Activated CD8-positive, alpha-beta T cell treated with anti-CD3 and anti-CD28 coated beads, Interleukin-2, amount 10 ng/mL, durations not matched to agents 7 days and 5 days (primary cell): ENCODE measurements at regions not wholly inside any gene's neighbourhood (a gene's known extent, or its start where the extent isn't known, plus 50 kb on each side); places are given as distances from the start of the nearest gene placed in this dataset.

Experiments used
- ATAC-seq: fragments of 150-1000 bp; cut with Tn5 transposase; one replicate; pipeline ENCODE4 v1.10.0; 2021; ENCODE audit warnings: moderate library complexity
- CTCF ChIA-PET: fragments of 350-600 bp; sonication (Branson Sonifier 250); formaldehyde crosslinking; loops from one replicate; lab custom pipeline; 2021; ENCODE audit warnings: antibody characterized with exemption; lab: Charles Lee
- POLR2A ChIA-PET: fragments of 350-600 bp; sonication (Branson Sonifier 250); formaldehyde crosslinking; loops from one replicate; lab custom pipeline; 2021; ENCODE audit warnings: antibody characterized with exemption; lab: Charles Lee
- DNase-seq: peaks from one replicate; pipeline ENCODE4 v3.0.0-alpha.2; 2020
- H3K27ac Mint-ChIP-seq: one replicate; pipeline ENCODE4 v1.8.0; 2021; ENCODE audit warnings: mild to moderate bottlenecking, mixed read lengths
- H3K27me3 Mint-ChIP-seq: one replicate; pipeline ENCODE4 v1.8.0; 2021; ENCODE audit warnings: low read depth, mixed read lengths
- H3K36me3 Mint-ChIP-seq: one replicate; pipeline ENCODE4 v1.8.0; 2021; ENCODE audit warnings: low read depth, mixed read lengths
- H3K4me1 Mint-ChIP-seq: one replicate; pipeline ENCODE4 v1.8.0; 2021; ENCODE audit warnings: low read depth, mixed read lengths
- H3K4me3 Mint-ChIP-seq: one replicate; pipeline ENCODE4 v1.8.0; 2021; ENCODE audit warnings: mild to moderate bottlenecking, mixed read lengths
- H3K9me3 Mint-ChIP-seq: one replicate; pipeline ENCODE4 v1.8.0; 2022; ENCODE audit warnings: mixed read lengths; ENCODE audit not compliant: insufficient read depth

- no peak overlapping the region for H3K27ac Mint-ChIP-seq
- peaks cover 6% of the 10 kb centered on the region for H3K27me3 Mint-ChIP-seq
- ATAC-seq (no peak), DNase-seq (no peak)
- no peak overlapping the region for H3K4me3 Mint-ChIP-seq
- no peaks in the 10 kb centered on the region for H3K4me1 Mint-ChIP-seq
- ChIA-PET POLR2A (no interaction called here), CTCF (no interaction called here)
- H3K9me3 Mint-ChIP-seq, result no peaks in the 10 kb centered on the region
- no peaks in the 10 kb centered on the region for H3K36me3 Mint-ChIP-seq
Observed at GRCh38 chr12:67457778-67458665, 188.9 kb downstream of the CAND1 start.

DNA sequence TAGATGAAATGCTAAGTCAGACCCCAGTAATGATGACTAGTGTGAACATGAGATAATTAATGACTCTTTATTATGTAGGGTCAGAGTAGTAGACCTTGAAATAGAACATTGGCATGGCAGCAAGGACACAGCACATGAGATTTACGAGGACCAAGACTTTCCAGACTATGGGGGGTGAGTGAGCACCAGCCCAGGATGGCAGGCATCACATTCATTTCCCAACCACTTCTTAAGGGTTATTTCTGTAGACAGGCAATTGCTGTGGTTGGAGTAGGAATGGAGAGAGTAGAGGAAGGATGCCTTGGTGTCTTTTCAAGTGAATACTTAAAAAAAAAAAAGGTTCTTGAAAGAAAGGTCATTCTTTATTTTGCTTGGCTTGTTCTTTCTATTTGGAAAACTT is 189.4 kb upstream of the DYRK2 start:
- POLR2A ChIA-PET, result no interaction called here
- Mint-ChIP-seq H3K4me1 (no peaks in the 10 kb centered on the region), H3K9me3 (no peaks in the 10 kb centered on the region)

DNA sequence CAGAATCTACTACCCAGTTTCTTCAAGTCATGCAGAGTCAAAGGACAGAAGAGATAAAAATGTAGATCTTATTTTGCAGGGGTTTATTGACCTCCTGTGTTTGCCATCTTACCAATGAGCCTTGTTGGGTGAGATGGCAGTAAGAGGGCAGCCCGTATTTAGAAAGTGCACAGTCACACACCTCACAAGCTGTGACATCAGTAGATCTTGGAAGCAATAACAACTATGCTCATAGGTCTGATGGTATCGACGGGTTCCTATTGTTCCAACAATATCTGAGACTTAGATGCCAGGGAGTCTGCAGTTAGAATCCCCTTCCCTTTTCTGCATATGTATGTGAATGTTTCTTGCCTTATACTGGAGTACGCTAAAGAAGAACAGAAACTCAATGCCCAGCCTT is 189.0 kb upstream of the DYRK2 start:
- H3K27me3 Mint-ChIP-seq, result peaks cover 9% of the 10 kb centered on the region
- ATAC-seq, result no peak
- DNase-seq, result no peak
- no peak overlapping the region for H3K27ac Mint-ChIP-seq
- no peaks in the 10 kb centered on the region for H3K9me3 Mint-ChIP-seq
- no peaks in the 10 kb centered on the region for H3K36me3 Mint-ChIP-seq
- no peak overlapping the region for H3K4me3 Mint-ChIP-seq
- ChIA-PET POLR2A (no interaction called here), CTCF (no interaction called here)
- no peaks in the 10 kb centered on the region for H3K4me1 Mint-ChIP-seq

More for the DNA sequence above, 189.4 kb upstream of the DYRK2 start:
- Mint-ChIP-seq H3K27me3 (peaks cover 8% of the 10 kb centered on the region), H3K4me3 (no peak overlapping the region), H3K36me3 (no peaks in the 10 kb centered on the region), H3K27ac (no peak overlapping the region)
- CTCF ChIA-PET, result no interaction called here
- ATAC-seq (no peak), DNase-seq (no peak)

- Mint-ChIP-seq H3K4me3 (no peak overlapping the region), H3K27me3 (peaks cover 12% of the 10 kb centered on the region), H3K4me1 (no peaks in the 10 kb centered on the region), H3K9me3 (no peaks in the 10 kb centered on the region), H3K36me3 (no peaks in the 10 kb centered on the region), H3K27ac (no peak overlapping the region)
- POLR2A ChIA-PET, result no interaction called here
- ATAC-seq (no peak), DNase-seq (no peak)
- CTCF ChIA-PET, result no interaction called here
Observed at GRCh38 chr12:67460388-67460787, 188.2 kb upstream of the DYRK2 start.

GRCh38 chr12:67468549-67469245 is 179.8 kb upstream of the DYRK2 start:
- no peak overlapping the region for H3K4me3 Mint-ChIP-seq
- H3K9me3 Mint-ChIP-seq, result peaks cover 8% of the 10 kb centered on the region
- H3K4me1 Mint-ChIP-seq, result peaks cover 9% of the 10 kb centered on the region
- DNase-seq (no peak), ATAC-seq (no peak)
- POLR2A ChIA-PET, result no interaction called here
- H3K36me3 Mint-ChIP-seq, result no peaks in the 10 kb centered on the region
- no peak overlapping the region for H3K27ac Mint-ChIP-seq
- H3K27me3 Mint-ChIP-seq, result peaks cover 8% of the 10 kb centered on the region
- CTCF ChIA-PET, result no interaction called here

DNA sequence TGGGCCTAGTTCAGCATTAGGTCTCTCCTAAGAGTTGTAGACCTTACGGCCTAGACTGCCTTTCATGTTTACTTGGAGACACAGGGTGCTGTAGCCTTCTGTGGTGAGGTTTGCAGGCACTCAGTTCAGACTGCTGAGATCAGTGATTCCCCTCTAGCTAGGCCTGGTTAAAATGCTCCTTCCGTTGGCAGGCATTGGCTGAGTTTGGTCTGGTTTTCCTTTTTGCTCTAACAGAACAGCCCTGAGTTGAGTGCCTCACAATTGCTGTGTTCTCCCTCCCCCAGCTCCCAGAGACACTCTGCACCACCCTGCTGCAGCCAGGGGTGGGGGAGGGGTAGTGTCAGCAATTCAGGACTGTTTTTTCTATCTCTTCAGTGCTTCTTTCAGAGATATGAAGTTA is 178.9 kb upstream of the DYRK2 start:
- no peaks in the 10 kb centered on the region for H3K36me3 Mint-ChIP-seq
- ChIA-PET POLR2A (no interaction called here), CTCF (interaction anchor here (1.2 to 1.5 kb wide), 3 partner anchors 11 to 473 kb away, joined by 3 to 6 read pairs (median 3); no protein-coding TSS in a partner anchor)
- H3K27ac Mint-ChIP-seq, result peak overlapping the region; percentile 58
- peak; percentile 29 for DNase-seq
- H3K4me1 Mint-ChIP-seq, result peaks cover 9% of the 10 kb centered on the region
- peaks cover 8% of the 10 kb centered on the region for H3K9me3 Mint-ChIP-seq
- no peak overlapping the region for H3K4me3 Mint-ChIP-seq
- H3K27me3 Mint-ChIP-seq, result peaks cover 4% of the 10 kb centered on the region
- ATAC-seq, result peak; percentile 61

GRCh38 chr12:67471810-67472209 is 176.7 kb upstream of the DYRK2 start:
- no peak overlapping the region for H3K4me3 Mint-ChIP-seq
- CTCF ChIA-PET, result no interaction called here
- H3K9me3 Mint-ChIP-seq, result peaks cover 3% of the 10 kb centered on the region
- H3K4me1 Mint-ChIP-seq, result peaks cover 12% of the 10 kb centered on the region
- no peaks in the 10 kb centered on the region for H3K27me3 Mint-ChIP-seq
- no peak overlapping the region for H3K27ac Mint-ChIP-seq
- ATAC-seq (no peak), DNase-seq (no peak)
- POLR2A ChIA-PET, result no interaction called here
- no peaks in the 10 kb centered on the region for H3K36me3 Mint-ChIP-seq

DNA sequence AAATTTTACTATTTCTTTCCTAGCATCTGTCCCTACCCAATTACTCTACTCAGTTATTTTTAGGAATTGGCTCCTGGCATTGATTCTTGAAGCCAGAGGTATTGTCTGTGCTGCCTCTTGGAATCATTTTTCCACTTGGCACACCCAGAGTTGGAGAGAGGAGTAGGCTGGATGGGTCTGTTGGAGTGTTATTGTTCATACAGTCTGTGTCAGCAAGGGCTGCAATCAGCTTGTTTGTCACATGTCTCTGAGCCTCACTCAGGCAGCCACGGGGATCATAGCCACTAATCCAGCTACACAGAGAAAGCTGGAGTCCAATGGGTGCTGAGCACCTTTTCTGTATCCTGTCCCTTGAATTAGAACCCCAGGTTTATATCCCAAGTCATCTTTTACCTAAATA is 176.0 kb upstream of the DYRK2 start:
- Mint-ChIP-seq H3K27ac (no peak overlapping the region), H3K27me3 (no peaks in the 10 kb centered on the region), H3K36me3 (no peaks in the 10 kb centered on the region), H3K4me1 (peaks cover 12% of the 10 kb centered on the region), H3K9me3 (no peaks in the 10 kb centered on the region), H3K4me3 (no peak overlapping the region)
- ChIA-PET CTCF (interaction anchor here (1.1 kb wide), 1 partner anchor 471 kb away, joined by 3 read pairs; no protein-coding TSS in a partner anchor), POLR2A (interaction anchor here (0.6 kb wide), 1 partner anchor 181 kb away, joined by 3 read pairs; no protein-coding TSS in a partner anchor)
- DNase-seq, result no peak
- no peak for ATAC-seq

DNA sequence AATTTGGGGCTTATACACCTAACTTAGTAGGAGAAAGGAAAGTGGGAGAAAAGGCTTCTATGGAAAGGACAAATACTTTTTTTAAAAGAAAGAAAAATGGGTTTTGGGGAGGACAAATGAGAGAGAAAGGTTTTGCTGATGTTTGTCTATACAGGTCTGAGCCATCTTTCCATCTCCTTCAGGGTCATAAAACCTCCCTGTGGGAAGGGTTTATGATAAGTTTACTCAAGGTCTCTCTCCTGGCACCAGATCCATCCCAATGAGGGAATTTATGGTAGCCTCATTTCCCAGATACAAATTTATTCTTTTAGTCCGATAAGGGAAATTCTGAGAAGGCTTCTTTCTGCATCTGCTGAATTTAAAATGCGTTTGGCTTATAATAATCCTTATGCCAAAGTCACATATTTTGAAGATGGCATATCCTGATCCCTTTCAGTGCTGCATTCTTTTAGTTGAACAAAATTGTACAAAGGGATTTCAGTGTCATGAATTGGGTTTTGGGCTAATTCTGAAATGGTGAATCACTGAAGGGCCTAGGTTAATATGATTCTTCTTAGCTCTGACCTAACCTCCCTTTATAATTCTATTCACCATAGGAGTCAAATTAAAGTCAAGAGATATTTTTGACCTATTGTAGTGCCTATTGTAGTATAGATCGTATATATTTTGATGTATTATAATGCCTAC is 173.5 kb upstream of the DYRK2 start:
- H3K27ac Mint-ChIP-seq, result no peak overlapping the region
- no peaks in the 10 kb centered on the region for H3K9me3 Mint-ChIP-seq

DNA sequence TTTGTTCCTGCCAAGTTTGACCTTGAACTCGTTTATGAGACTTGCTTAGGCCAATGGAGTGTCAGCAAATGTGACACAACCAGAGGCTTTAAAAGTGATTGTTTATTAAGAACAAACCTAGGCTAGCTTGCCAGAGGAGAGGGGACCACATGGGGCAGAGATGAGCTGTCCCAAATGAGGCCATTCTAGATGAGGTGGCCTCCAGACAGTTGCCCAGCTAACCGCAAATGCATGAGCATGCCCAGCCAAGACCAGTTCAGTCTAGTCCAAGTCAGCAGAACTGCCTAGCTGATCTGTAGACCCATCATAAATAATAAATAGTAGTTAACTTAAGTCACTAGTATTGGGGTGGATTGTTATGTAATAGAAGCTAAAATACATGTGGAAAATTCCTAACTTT is 172.8 kb upstream of the DYRK2 start:
- H3K36me3 Mint-ChIP-seq, result no peaks in the 10 kb centered on the region
- peaks cover 3% of the 10 kb centered on the region for H3K4me1 Mint-ChIP-seq
- DNase-seq, result no peak
- ChIA-PET CTCF (interaction anchor here (1.2 kb wide), 1 partner anchor 10 kb away, joined by 3 read pairs; no protein-coding TSS in a partner anchor), POLR2A (no interaction called here)
- H3K9me3 Mint-ChIP-seq, result no peaks in the 10 kb centered on the region
- no peak overlapping the region for H3K4me3 Mint-ChIP-seq
- no peak overlapping the region for H3K27ac Mint-ChIP-seq
- H3K27me3 Mint-ChIP-seq, result no peaks in the 10 kb centered on the region
- ATAC-seq, result no peak

More for the DNA sequence above, 173.5 kb upstream of the DYRK2 start:
- no peak for DNase-seq
- no peaks in the 10 kb centered on the region for H3K36me3 Mint-ChIP-seq
- no peak for ATAC-seq
- H3K27me3 Mint-ChIP-seq, result no peaks in the 10 kb centered on the region
- H3K4me1 Mint-ChIP-seq, result peaks cover 6% of the 10 kb centered on the region
- CTCF ChIA-PET, result no interaction called here
- no peak overlapping the region for H3K4me3 Mint-ChIP-seq
- POLR2A ChIA-PET, result no interaction called here

DNA sequence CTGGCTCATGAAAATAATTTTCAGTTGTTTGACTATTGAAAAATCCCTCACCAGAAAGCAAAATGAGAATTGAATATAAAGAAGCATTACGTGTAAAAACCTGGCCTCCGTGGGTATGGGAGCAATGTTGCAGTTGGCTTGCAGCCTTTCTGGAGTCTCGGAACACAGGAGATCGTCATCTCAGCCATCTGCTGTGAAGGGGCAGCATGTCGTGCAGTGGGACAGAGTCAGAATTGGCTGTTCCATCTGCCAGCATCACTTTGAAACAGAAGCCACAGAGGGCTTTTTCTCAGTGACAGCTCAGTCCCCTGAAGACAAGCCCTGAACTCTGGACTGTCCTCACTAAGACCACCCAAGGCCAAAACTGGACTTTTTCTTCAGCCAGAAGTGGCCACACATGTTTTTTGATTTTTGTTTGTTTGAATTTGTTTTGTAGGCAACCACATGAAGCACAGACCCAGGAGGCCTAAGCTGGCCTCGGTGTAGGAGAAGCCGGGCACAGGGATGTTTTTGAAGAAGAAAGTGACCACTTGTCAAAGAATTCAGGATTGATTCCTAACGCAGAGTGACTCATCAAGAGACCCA is 170.8 kb upstream of the DYRK2 start:
- ATAC-seq (no peak), DNase-seq (no peak)
- peaks cover 6% of the 10 kb centered on the region for H3K4me1 Mint-ChIP-seq
- H3K27ac Mint-ChIP-seq, result no peak overlapping the region
- no peak overlapping the region for H3K4me3 Mint-ChIP-seq
- ChIA-PET POLR2A (no interaction called here), CTCF (no interaction called here)
- no peaks in the 10 kb centered on the region for H3K27me3 Mint-ChIP-seq
- H3K36me3 Mint-ChIP-seq, result no peaks in the 10 kb centered on the region
- H3K9me3 Mint-ChIP-seq, result no peaks in the 10 kb centered on the region
